Mesothelial cell of epicardium (in vitro differentiated cells): ENCODE measurements at regions not wholly inside any gene's neighbourhood (a gene's known extent, or its start where the extent isn't known, plus 50 kb on each side); places are given as distances from the start of the nearest gene placed in this dataset.

Source experiments
- DNase-seq, 2 experiments: peaks; one replicate each; pipeline ENCODE4 v3.0.0; 2021; ENCODE audit warnings: low spot score in 2 of 2; ENCODE audit not compliant: unreplicated experiment in 2 of 2
- H3K27ac Mint-ChIP-seq: 2 replicates; pipeline ENCODE4 v1.8.0; 2021; ENCODE audit warnings: mixed read lengths
- H3K27me3 Mint-ChIP-seq: 2 replicates; pipeline ENCODE4 v1.8.0; 2021; ENCODE audit warnings: low read depth, mixed read lengths
- H3K36me3 Mint-ChIP-seq: 2 replicates; pipeline ENCODE4 v1.8.0; 2021; ENCODE audit warnings: mixed read lengths
- H3K4me1 Mint-ChIP-seq: 2 replicates; pipeline ENCODE4 v1.8.0; 2021; ENCODE audit warnings: mixed read lengths
- H3K4me3 Mint-ChIP-seq: 2 replicates; pipeline ENCODE4 v1.8.0; 2021; ENCODE audit warnings: mild to moderate bottlenecking, moderate library complexity, mixed read lengths
- H3K9me3 Mint-ChIP-seq: 2 replicates; pipeline ENCODE4 v1.8.0; 2021; ENCODE audit warnings: mixed read lengths
- CTCF ChIP-seq: fragments of 200-600 bp; sonication (generic); IDR thresholded peaks from one replicate; pipeline ENCODE4 v1.5.0; 2021; ENCODE audit warnings: antibody characterized with exemption; ENCODE audit not compliant: unreplicated experiment

- Mint-ChIP-seq H3K4me1 (no peaks in the 10 kb centered on the region), H3K27ac (no peak overlapping the region), H3K4me3 (no peak overlapping the region)
These were observed 149.5 kb downstream of the PHETA1 start for GRCh38 chr12:111219440-111219839.

GRCh38 chr12:111218499-111218898 lies 150.4 kb downstream of the PHETA1 start:
- H3K4me3 Mint-ChIP-seq: no peak overlapping the region
- no peaks in the 10 kb centered on the region for H3K9me3 Mint-ChIP-seq
- H3K27me3 Mint-ChIP-seq: peaks cover 18% of the 10 kb centered on the region
- H3K27ac Mint-ChIP-seq: no peak overlapping the region
- peaks cover 13% of the 10 kb centered on the region for H3K36me3 Mint-ChIP-seq
- no peak for DNase-seq
- H3K4me1 Mint-ChIP-seq: no peaks in the 10 kb centered on the region
- no peak for TF ChIP-seq CTCF

More at GRCh38 chr12:111219440-111219839, 149.5 kb downstream of the PHETA1 start:
- Mint-ChIP-seq H3K27me3 (peaks cover 18% of the 10 kb centered on the region), H3K36me3 (peaks cover 13% of the 10 kb centered on the region), H3K9me3 (no peaks in the 10 kb centered on the region)
- no peak for TF ChIP-seq CTCF
- no peak for DNase-seq

GRCh38 chr12:111216387-111217159 lies 152.3 kb downstream of the PHETA1 start:
- H3K4me3 Mint-ChIP-seq: no peak overlapping the region
- peaks cover 13% of the 10 kb centered on the region for H3K36me3 Mint-ChIP-seq
- no peak overlapping the region for H3K27ac Mint-ChIP-seq
- DNase-seq: no peak
- peaks cover 4% of the 10 kb centered on the region for H3K4me1 Mint-ChIP-seq
- peaks cover 26% of the 10 kb centered on the region for H3K27me3 Mint-ChIP-seq
- no peak for TF ChIP-seq CTCF
- H3K9me3 Mint-ChIP-seq: no peaks in the 10 kb centered on the region

- H3K9me3 Mint-ChIP-seq: no peaks in the 10 kb centered on the region
- no peak overlapping the region for H3K27ac Mint-ChIP-seq
- H3K4me3 Mint-ChIP-seq: no peak overlapping the region
- DNase-seq: no peak
- H3K27me3 Mint-ChIP-seq: peaks cover 28% of the 10 kb centered on the region
- no peak for TF ChIP-seq CTCF
- H3K4me1 Mint-ChIP-seq: peaks cover 4% of the 10 kb centered on the region
- H3K36me3 Mint-ChIP-seq: peaks cover 13% of the 10 kb centered on the region
These were observed 153.0 kb downstream of the PHETA1 start for GRCh38 chr12:111215881-111216280.

GRCh38 chr12:111214401-111214800 lies 154.5 kb downstream of the PHETA1 start:
- H3K27me3 Mint-ChIP-seq: peaks cover 35% of the 10 kb centered on the region
- peaks cover 12% of the 10 kb centered on the region for H3K4me1 Mint-ChIP-seq
- no peaks in the 10 kb centered on the region for H3K9me3 Mint-ChIP-seq
- H3K27ac Mint-ChIP-seq: no peak overlapping the region
- H3K36me3 Mint-ChIP-seq: peaks cover 12% of the 10 kb centered on the region
- TF ChIP-seq CTCF: no peak
- no peak for DNase-seq
- H3K4me3 Mint-ChIP-seq: no peak overlapping the region
